Tibial artery (tissue), 4 donors: ENCODE measurements at regions not wholly inside any gene's neighbourhood (a gene's known extent, or its start where the extent isn't known, plus 50 kb on each side); places are given as distances from the start of the nearest gene placed in this dataset.
"Not testable (repeated sequence)": the region's sequence is repeated elsewhere in the genome, so short reads cannot be mapped to it uniquely, and the experiment has no call there.

Experiments
- DNase-seq, 2 donors: peaks; one replicate each; pipeline ENCODE4 v3.0.0-alpha.2; 2019
- H3K27ac ChIP-seq, 2 donors: fragments of 200-600 bp; sonication (generic) in 1 of 2; 1 replicate in 1 of 2; 2 replicates in 1 of 2; pipeline ENCODE4 v1.5.1; 2018 to 2019; ENCODE audit warnings: mild to moderate bottlenecking in 1 of 2
- H3K27me3 ChIP-seq, 2 donors: fragments of 200-600 bp; sonication (generic) in 1 of 2; one replicate each; pipeline versions ENCODE4 v1.5.1 to v1.6.0; 2016 to 2019
- H3K36me3 ChIP-seq, 3 donors: fragments of 200-600 bp; sonication (generic) in 2 of 3; one replicate each; pipeline ENCODE4 v1.5.1; 2016 to 2019; ENCODE audit warnings: mild to moderate bottlenecking in 2 of 3
- H3K4me1 ChIP-seq, 4 donors: fragments of 200-600 bp; sonication (generic) in 2 of 4; 1 replicate in 3 of 4; 2 replicates in 1 of 4; pipeline ENCODE4 v1.5.1; 2016 to 2019
- H3K4me3 ChIP-seq, 2 donors: fragments of 200-600 bp; sonication (generic) in 1 of 2; 1 replicate in 1 of 2; 2 replicates in 1 of 2; pipeline ENCODE4 v1.5.1; 2018 to 2019; ENCODE audit warnings: mild to moderate bottlenecking in 2 of 2
- H3K9me3 ChIP-seq, 3 donors: fragments of 200-600 bp; sonication (generic) in 1 of 3; one replicate each; pipeline ENCODE4 v1.5.1; 2016 to 2019
- intact Hi-C: fragments of 100-400 bp; cut with DNase I; formaldehyde crosslinking; loops from one replicate; pipeline ENCODE4 v1.15.0; 2023; ENCODE audit warnings: low total_unique reads
- TF ChIP-seq, protein P1 (sequence below), 2 experiments: fragments of 200-600 bp in 1 of 2; fragments of 450-650 bp in 1 of 2; IDR thresholded peaks; one replicate each; pipeline ENCODE4 v1.5.1; 2017 to 2019; ENCODE audit warnings: antibody characterized with exemption in 2 of 2, mild to moderate bottlenecking in 1 of 2, moderate library complexity in 1 of 2

DNA sequence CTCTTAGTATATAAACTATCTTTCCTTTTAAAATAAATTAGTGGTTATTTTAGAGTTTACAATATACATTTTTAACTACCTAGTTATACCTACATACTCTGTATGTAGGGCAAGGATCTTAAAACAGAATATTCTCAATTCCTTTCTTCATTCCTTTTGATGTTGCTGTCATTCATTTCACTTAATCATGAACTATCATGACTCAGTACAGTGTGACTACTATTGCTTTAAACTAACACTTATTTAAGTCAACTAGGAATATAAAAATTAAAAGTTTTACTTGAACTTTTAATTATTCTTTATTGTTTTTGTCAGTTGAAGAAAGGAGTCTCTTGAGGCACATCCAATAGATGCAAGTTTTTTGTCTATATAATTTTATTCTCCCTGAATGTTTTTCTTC is 726.4 kb downstream of the BRINP3 start:
- DNase-seq = no peak
- Histone ChIP-seq H3K4me1 (no peaks in the 10 kb centered on the region), H3K27ac (no peak overlapping the region), H3K4me3 (no peak overlapping the region), H3K27me3 (no peaks in the 10 kb centered on the region), H3K36me3 (no peaks in the 10 kb centered on the region), H3K9me3 (peaks cover 0 to 4% (median 0%) of the 10 kb centered on the region in 3 donors)
- intact Hi-C loops = no loop called here
- TF ChIP-seq, protein P1, sequence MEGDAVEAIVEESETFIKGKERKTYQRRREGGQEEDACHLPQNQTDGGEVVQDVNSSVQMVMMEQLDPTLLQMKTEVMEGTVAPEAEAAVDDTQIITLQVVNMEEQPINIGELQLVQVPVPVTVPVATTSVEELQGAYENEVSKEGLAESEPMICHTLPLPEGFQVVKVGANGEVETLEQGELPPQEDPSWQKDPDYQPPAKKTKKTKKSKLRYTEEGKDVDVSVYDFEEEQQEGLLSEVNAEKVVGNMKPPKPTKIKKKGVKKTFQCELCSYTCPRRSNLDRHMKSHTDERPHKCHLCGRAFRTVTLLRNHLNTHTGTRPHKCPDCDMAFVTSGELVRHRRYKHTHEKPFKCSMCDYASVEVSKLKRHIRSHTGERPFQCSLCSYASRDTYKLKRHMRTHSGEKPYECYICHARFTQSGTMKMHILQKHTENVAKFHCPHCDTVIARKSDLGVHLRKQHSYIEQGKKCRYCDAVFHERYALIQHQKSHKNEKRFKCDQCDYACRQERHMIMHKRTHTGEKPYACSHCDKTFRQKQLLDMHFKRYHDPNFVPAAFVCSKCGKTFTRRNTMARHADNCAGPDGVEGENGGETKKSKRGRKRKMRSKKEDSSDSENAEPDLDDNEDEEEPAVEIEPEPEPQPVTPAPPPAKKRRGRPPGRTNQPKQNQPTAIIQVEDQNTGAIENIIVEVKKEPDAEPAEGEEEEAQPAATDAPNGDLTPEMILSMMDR (IDR thresholded peaks at IDR 0.05) = no peak

DNA sequence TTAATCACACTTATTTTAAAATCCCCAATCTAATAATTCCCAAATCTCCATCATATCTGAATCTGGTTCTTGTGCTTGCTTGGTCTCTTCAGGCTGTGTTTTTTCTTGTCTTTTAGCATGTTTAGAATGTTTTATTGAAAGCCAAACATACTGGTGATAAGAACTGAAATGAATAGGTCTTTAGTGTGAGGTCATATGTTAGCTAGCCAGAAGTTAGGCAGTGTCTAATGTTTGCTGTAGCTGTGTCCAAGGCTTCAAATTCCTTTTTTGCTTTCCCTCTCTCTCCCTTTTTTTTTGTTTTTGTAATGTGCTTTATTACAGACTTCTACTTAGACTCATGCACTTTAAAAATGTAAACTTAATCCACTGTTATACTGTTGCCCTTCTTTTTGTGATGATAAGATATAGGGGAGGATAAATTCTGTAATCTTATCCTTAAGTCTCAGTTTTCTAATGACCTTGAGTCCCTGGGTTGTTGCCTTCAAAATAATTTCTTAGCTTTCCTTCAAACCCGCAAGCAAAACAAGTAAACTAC is 725.1 kb downstream of the BRINP3 start:
- no peak for DNase-seq
- H3K4me1 ChIP-seq = no peaks in the 10 kb centered on the region
- no peak overlapping the region for H3K4me3 ChIP-seq
- H3K9me3 ChIP-seq = peaks cover 0 to 4% (median 0%) of the 10 kb centered on the region in 3 donors
- H3K36me3 ChIP-seq = no peaks in the 10 kb centered on the region
- H3K27ac ChIP-seq = no peak overlapping the region
- intact Hi-C loops = no loop called here
- TF ChIP-seq, protein P1 (IDR thresholded peaks at IDR 0.05) = no peak
- H3K27me3 ChIP-seq = no peaks in the 10 kb centered on the region

DNA sequence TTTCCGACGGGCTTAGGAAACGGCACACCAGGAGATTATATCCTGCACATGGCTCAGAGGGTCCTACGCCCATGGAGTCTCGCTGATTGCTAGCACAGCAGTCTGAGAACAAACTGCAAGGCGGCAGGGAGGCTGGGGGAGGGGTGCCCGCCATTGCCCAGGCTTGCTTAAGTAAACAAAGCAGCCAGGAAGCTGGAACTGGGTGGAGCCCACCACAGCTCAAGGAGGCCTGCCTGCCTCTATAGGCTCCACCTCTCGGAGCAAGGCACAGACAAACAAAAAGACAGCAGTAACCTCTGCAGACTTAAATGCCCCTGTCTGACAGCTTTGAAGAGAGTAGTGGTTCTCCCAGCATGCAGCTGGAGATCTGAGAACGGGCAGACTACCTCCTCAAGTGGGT is 722.6 kb downstream of the BRINP3 start:
- intact Hi-C loops, H3K4me1 ChIP-seq: not testable (repeated sequence)

DNA sequence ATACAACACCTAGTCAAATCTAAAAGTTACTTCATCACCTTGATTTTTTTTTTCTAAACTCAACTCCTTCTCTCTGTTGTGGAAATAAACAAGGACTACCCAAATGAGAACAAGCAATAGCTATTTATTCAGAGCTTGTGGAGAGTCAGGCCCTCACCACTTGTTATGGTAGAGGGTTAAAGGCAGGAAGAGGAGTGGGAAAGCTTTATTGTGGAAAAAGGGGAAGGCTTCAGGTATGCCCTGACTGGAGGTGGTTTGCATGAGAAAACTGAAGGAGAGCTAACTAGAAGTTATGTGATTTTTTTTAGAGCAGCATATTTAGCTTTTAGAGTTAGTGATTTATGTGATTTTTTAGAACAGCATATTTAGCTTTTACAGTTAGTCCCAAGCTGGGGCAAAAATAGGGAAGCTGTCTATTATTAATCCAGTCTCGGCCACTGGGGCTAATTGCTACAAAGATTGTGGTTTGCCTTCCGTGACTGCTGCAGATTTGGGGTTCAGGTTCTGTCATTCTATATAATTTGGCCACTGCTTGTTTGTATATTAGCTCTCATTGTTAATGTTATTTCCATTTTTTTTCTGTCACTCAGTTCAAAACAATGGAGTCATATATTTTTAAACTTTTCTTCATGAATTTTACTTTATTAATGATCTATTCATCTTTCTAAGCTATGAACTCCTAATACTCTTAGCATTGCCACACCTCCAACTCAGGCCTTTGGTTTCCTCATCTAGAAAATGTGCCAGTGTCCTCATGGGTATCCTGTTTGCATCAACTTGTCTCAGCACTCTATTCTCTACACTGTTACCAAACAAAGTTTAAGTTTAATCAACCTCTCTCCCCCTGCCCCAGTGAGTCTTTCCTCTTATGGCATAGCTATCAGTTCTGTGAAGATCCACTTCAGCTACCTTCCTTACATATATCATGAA is 713.0 kb downstream of the BRINP3 start:
- TF ChIP-seq, protein P1 (IDR thresholded peaks at IDR 0.05) = no peak
- no peak for DNase-seq
- H3K27ac ChIP-seq = no peak overlapping the region
- no peaks in the 10 kb centered on the region for H3K27me3 ChIP-seq
- no peaks in the 10 kb centered on the region for H3K36me3 ChIP-seq
- H3K9me3 ChIP-seq = no peaks in the 10 kb centered on the region
- H3K4me1 ChIP-seq = no peaks in the 10 kb centered on the region
- intact Hi-C loops = no loop called here
- no peak overlapping the region for H3K4me3 ChIP-seq

More for the DNA sequence above, 722.6 kb downstream of the BRINP3 start:
- not testable (repeated sequence) for H3K4me3 ChIP-seq, H3K9me3 ChIP-seq, H3K27ac ChIP-seq, H3K36me3 ChIP-seq, H3K27me3 ChIP-seq, DNase-seq

DNA sequence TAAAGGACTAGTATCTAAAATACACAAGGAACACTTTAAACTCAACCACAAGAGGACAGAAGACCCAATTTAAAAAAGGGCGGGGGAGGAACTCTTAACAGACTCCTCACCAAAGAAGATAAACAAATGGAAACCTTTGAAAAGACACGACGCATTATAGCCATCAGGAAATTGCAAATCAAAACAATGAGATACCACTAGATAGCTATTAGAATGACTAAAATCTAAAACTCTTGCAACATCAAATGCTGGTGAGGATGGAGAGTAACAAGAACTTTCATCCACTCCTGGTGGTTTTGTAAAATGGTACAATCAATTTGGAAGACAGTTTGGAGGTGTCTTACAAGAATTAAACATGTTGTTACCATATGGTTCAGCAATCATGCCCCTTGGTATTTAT is 708.2 kb downstream of the BRINP3 start:
- Histone ChIP-seq H3K4me3 (no peak overlapping the region), H3K27me3 (no peaks in the 10 kb centered on the region), H3K36me3 (no peaks in the 10 kb centered on the region), H3K27ac (no peak overlapping the region), H3K4me1 (no peaks in the 10 kb centered on the region), H3K9me3 (no peaks in the 10 kb centered on the region)
- intact Hi-C loops = no loop called here
- TF ChIP-seq, protein P1 (IDR thresholded peaks at IDR 0.05) = no peak
- DNase-seq = no peak

DNA sequence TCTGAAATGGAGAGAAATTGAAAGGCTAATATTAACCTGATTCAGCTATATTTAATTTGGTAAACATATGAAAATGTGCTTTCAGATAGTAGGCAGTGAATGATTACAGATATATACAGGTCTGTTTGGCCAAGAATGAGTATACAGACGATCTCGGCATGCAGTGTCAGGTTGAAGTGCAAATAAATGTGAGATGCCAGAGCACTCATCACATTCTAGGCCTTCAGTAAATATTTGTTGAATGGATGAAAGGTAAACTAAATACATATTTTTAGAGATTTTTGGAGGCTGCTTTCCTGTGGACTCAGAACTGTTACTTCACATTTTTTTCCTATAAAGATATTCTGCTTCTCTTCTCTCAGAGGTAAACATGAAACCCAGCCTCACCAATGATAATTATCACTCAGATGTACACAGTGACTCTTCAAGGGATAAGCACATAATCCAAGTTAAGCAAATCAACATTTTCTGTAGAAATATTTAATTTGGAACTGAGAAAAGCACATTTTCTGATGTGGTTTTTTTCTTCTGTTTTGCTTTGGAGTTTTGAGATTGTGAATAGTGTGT is 702.9 kb downstream of the BRINP3 start:
- no peak overlapping the region for H3K4me3 ChIP-seq
- intact Hi-C loops = no loop called here
- TF ChIP-seq, protein P1 (IDR thresholded peaks at IDR 0.05) = no peak
- no peak for DNase-seq
- no peak overlapping the region for H3K27ac ChIP-seq
- no peaks in the 10 kb centered on the region for H3K4me1 ChIP-seq
- no peaks in the 10 kb centered on the region for H3K27me3 ChIP-seq
- no peaks in the 10 kb centered on the region for H3K9me3 ChIP-seq
- H3K36me3 ChIP-seq = no peaks in the 10 kb centered on the region
